ENCODE measurements at regions not wholly inside any gene's neighbourhood (a gene's known extent, or its start where the extent isn't known, plus 50 kb on each side); places are given as distances from the start of the nearest gene placed in this dataset.

GRCh38 chr4:124282301-124282898 is 430.1 kb downstream of the ANKRD50 start:
- TF ChIP-seq EZH2phosphoT487 (IDR thresholded peaks at IDR 0.05; ENCODE audit: insufficient read depth, low read depth) (no peak), EZH2 (IDR thresholded peaks at IDR 0.05; ENCODE audit: insufficient read depth, poor library complexity, severe bottlenecking) (no peak)
